ENCODE measurements at regions not wholly inside any gene's neighbourhood (a gene's known extent, or its start where the extent isn't known, plus 50 kb on each side); places are given as distances from the start of the nearest gene placed in this dataset.

- H3K4me3 Mint-ChIP-seq = no peak overlapping the region
- no peaks in the 10 kb centered on the region for H3K9me3 Mint-ChIP-seq
- H3K27ac Mint-ChIP-seq = no peak overlapping the region
- peaks cover 2% of the 10 kb centered on the region for H3K27me3 Mint-ChIP-seq
- peaks cover 6 to 13% (median 8%) of the 10 kb centered on the region in 3 donors for H3K4me1 Mint-ChIP-seq
- H3K36me3 Mint-ChIP-seq = peaks cover 2% of the 10 kb centered on the region
These were observed 356.9 kb downstream of the DEPDC1B start for GRCh38 chr5:60343102-60343501.

- no peak overlapping the region for H3K27ac Mint-ChIP-seq
- no peak overlapping the region for H3K4me3 Mint-ChIP-seq
- H3K9me3 Mint-ChIP-seq = no peaks in the 10 kb centered on the region
- H3K27me3 Mint-ChIP-seq = peaks cover 1% of the 10 kb centered on the region
- peaks cover 6 to 13% (median 8%) of the 10 kb centered on the region in 3 donors for H3K4me1 Mint-ChIP-seq
- H3K36me3 Mint-ChIP-seq = no peaks in the 10 kb centered on the region
These were observed 358.9 kb downstream of the DEPDC1B start for GRCh38 chr5:60340965-60341471.

- no peaks in the 10 kb centered on the region for H3K36me3 Mint-ChIP-seq
- peaks cover 6 to 13% (median 8%) of the 10 kb centered on the region in 3 donors for H3K4me1 Mint-ChIP-seq
- H3K27me3 Mint-ChIP-seq = peaks cover 1% of the 10 kb centered on the region
- H3K4me3 Mint-ChIP-seq = no peak overlapping the region
- H3K27ac Mint-ChIP-seq = no peak overlapping the region
- H3K9me3 Mint-ChIP-seq = no peaks in the 10 kb centered on the region
These were observed 359.6 kb downstream of the DEPDC1B start for GRCh38 chr5:60340326-60340725.

GRCh38 chr5:60339691-60340201, 360.2 kb downstream of the DEPDC1B start:
- Mint-ChIP-seq H3K36me3 (no peaks in the 10 kb centered on the region), H3K4me1 (peaks cover 6 to 13% (median 8%) of the 10 kb centered on the region in 3 donors), H3K9me3 (no peaks in the 10 kb centered on the region), H3K27me3 (peaks cover 1% of the 10 kb centered on the region), H3K27ac (no peak overlapping the region), H3K4me3 (peak overlapping the region in 3 of 4 donors; percentile 63 to 79 (median 69))

- Mint-ChIP-seq H3K4me1 (peaks cover 6 to 13% (median 8%) of the 10 kb centered on the region in 3 donors), H3K36me3 (no peaks in the 10 kb centered on the region), H3K27ac (no peak overlapping the region), H3K27me3 (peaks cover 1% of the 10 kb centered on the region), H3K4me3 (peak overlapping the region in 1 of 4 donors; percentile 36), H3K9me3 (no peaks in the 10 kb centered on the region)
These were observed 361.1 kb downstream of the DEPDC1B start for GRCh38 chr5:60338846-60339245.

GRCh38 chr5:60336491-60336890, 363.5 kb downstream of the DEPDC1B start:
- no peak overlapping the region for H3K4me3 Mint-ChIP-seq
- no peaks in the 10 kb centered on the region for H3K9me3 Mint-ChIP-seq
- H3K27ac Mint-ChIP-seq = no peak overlapping the region

GRCh38 chr5:60335913-60336312, 364.1 kb downstream of the DEPDC1B start:
- Mint-ChIP-seq H3K4me1 (peaks cover 6 to 12% (median 8%) of the 10 kb centered on the region in 3 donors), H3K9me3 (no peaks in the 10 kb centered on the region), H3K27ac (no peak overlapping the region), H3K36me3 (no peaks in the 10 kb centered on the region), H3K27me3 (peaks cover 1% of the 10 kb centered on the region), H3K4me3 (no peak overlapping the region)

More at GRCh38 chr5:60336491-60336890, 363.5 kb downstream of the DEPDC1B start:
- Mint-ChIP-seq H3K36me3 (no peaks in the 10 kb centered on the region), H3K27me3 (peaks cover 1% of the 10 kb centered on the region), H3K4me1 (peaks cover 6 to 13% (median 8%) of the 10 kb centered on the region in 3 donors)

GRCh38 chr5:60334281-60334713, 365.7 kb downstream of the DEPDC1B start:
- no peak overlapping the region for H3K4me3 Mint-ChIP-seq
- peaks cover 1% of the 10 kb centered on the region for H3K27me3 Mint-ChIP-seq
- H3K36me3 Mint-ChIP-seq = peaks cover 2% of the 10 kb centered on the region
- no peak overlapping the region for H3K27ac Mint-ChIP-seq
- peaks cover 0 to 4% (median 2%) of the 10 kb centered on the region in 3 donors for H3K4me1 Mint-ChIP-seq
- peaks cover 0 to under 1% (median 0%) of the 10 kb centered on the region in 3 donors for H3K9me3 Mint-ChIP-seq

- Mint-ChIP-seq H3K9me3 (peaks cover 0 to 6% (median 3%) of the 10 kb centered on the region in 3 donors), H3K36me3 (peaks cover 2% of the 10 kb centered on the region), H3K4me1 (no peaks in the 10 kb centered on the region), H3K27me3 (no peaks in the 10 kb centered on the region), H3K27ac (no peak overlapping the region), H3K4me3 (no peak overlapping the region)
These were observed 366.9 kb downstream of the DEPDC1B start for GRCh38 chr5:60333005-60333571.

- peaks cover 0 to 6% (median 3%) of the 10 kb centered on the region in 3 donors for H3K9me3 Mint-ChIP-seq
These were observed 367.5 kb downstream of the DEPDC1B start for GRCh38 chr5:60332244-60333004.

GRCh38 chr5:60330236-60330635, 369.7 kb downstream of the DEPDC1B start:
- Mint-ChIP-seq H3K4me3 (no peak overlapping the region), H3K27ac (no peak overlapping the region), H3K27me3 (no peaks in the 10 kb centered on the region), H3K4me1 (no peaks in the 10 kb centered on the region), H3K9me3 (peaks cover 0 to 6% (median 3%) of the 10 kb centered on the region in 3 donors), H3K36me3 (peaks cover 2% of the 10 kb centered on the region)

More at GRCh38 chr5:60332244-60333004, 367.5 kb downstream of the DEPDC1B start:
- no peak overlapping the region for H3K4me3 Mint-ChIP-seq
- H3K36me3 Mint-ChIP-seq = peaks cover 2% of the 10 kb centered on the region
- no peaks in the 10 kb centered on the region for H3K4me1 Mint-ChIP-seq
- no peak overlapping the region for H3K27ac Mint-ChIP-seq
- no peaks in the 10 kb centered on the region for H3K27me3 Mint-ChIP-seq

- Mint-ChIP-seq H3K27ac (no peak overlapping the region), H3K4me3 (no peak overlapping the region), H3K27me3 (no peaks in the 10 kb centered on the region), H3K4me1 (no peaks in the 10 kb centered on the region), H3K9me3 (peaks cover 0 to 19% (median 15%) of the 10 kb centered on the region in 3 donors), H3K36me3 (peaks cover 5% of the 10 kb centered on the region)
These were observed 374.1 kb downstream of the DEPDC1B start for GRCh38 chr5:60325870-60326269.

GRCh38 chr5:60323596-60323995, 376.4 kb downstream of the DEPDC1B start:
- Mint-ChIP-seq H3K9me3 (peaks cover 0 to 17% (median 14%) of the 10 kb centered on the region in 3 donors), H3K27me3 (peaks cover 2% of the 10 kb centered on the region), H3K27ac (peak overlapping the region in 1 of 3 donors; percentile 24), H3K36me3 (peaks cover 6% of the 10 kb centered on the region), H3K4me3 (no peak overlapping the region), H3K4me1 (no peaks in the 10 kb centered on the region)

- Mint-ChIP-seq H3K4me3 (no peak overlapping the region), H3K27ac (no peak overlapping the region), H3K9me3 (peaks cover 0 to 2% (median 0%) of the 10 kb centered on the region in 3 donors), H3K36me3 (peaks cover 2% of the 10 kb centered on the region), H3K4me1 (peaks cover 0 to 5% (median 0%) of the 10 kb centered on the region in 3 donors), H3K27me3 (no peaks in the 10 kb centered on the region)
These were observed 387.9 kb downstream of the DEPDC1B start for GRCh38 chr5:60312098-60312497.

GRCh38 chr5:60299944-60300343, 400.0 kb downstream of the DEPDC1B start:
- Mint-ChIP-seq H3K4me1 (peaks cover 0 to 5% (median under 1%) of the 10 kb centered on the region in 3 donors), H3K9me3 (peaks cover 3 to 5% (median 4%) of the 10 kb centered on the region in 3 donors), H3K27me3 (no peaks in the 10 kb centered on the region), H3K4me3 (no peak overlapping the region), H3K27ac (no peak overlapping the region), H3K36me3 (no peaks in the 10 kb centered on the region)

Measured in IgD-negative memory B cell (primary cell).